ENCODE measurements at regions not wholly inside any gene's neighbourhood (a gene's known extent, or its start where the extent isn't known, plus 50 kb on each side); places are given as distances from the start of the nearest gene placed in this dataset.
A peak's percentile ranks its signal among the peaks of the same experiment; 100 is the strongest.

DNA sequence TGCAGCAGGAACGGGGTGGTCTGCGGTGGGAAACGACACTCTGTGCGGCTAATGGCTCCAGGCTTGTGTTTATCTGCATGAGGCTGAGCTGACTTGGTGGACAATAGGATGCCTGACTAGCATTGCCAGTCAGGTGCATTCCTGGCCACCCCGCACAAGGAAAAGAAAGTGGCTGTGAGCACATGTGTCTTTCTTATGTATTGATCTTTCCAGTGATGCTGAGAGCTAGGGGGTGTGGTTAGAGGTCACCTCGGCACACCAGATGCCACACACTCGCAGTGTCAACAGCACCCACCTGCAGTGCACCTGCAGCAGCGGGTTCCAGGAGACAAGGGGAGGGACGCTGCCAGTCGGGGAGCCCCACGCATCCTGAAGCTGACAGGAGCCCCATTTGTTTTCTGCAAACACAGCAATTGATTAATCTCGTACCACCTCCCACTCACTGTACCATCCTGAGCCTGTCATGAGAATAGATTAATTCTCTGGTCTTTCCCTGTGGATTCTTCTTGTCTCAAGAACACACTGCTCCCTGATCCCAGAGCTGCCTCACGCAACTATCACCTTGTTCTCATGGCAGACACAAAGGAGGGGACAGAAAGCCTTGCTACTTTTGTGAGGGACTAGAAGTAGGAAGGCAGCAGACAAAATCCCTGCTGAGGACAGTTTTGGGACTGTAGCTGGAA is 251.7 kb upstream of the WWC1 start:
- H3K4me3 ChIP-seq, result no peak overlapping the region
- H3K36me3 ChIP-seq, result peaks cover 43% of the 10 kb centered on the region
- H3K27me3 ChIP-seq, result no peaks in the 10 kb centered on the region
- H4K20me1 ChIP-seq, result peaks cover 23% of the 10 kb centered on the region; the same call in 1 of the 2 replicates
- TF ChIP-seq Cebpa-rat (IDR thresholded peaks at IDR 0.05), result no peak
- no peaks in the 10 kb centered on the region for H3K9me3 ChIP-seq
- H3K4me1 ChIP-seq, result no peaks in the 10 kb centered on the region; the same call in 1 of the 2 replicates
- H3K27ac ChIP-seq, result no peak overlapping the region
- H3K9ac ChIP-seq, result no peak overlapping the region
- no peak overlapping the region for H3K4me2 ChIP-seq

DNA sequence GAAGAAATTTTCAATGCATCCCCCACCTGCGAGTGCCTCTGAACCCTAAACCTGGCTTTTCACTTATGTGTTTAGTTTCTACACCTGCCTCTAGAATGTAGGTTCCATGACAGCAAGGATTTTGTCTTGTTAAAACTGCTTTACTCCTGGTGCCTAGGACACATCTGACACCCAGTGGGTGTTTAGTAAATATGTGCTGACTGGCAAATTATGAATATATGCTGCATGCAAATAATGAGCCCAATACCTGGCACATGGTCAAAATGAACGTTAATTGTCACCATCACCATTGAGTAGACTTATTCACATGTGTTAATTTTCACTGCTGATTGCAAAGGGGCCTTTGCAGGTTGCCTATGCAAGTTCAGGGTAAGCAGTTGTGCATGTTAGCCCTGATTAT is 249.9 kb upstream of the WWC1 start:
- no peak overlapping the region for H3K27ac ChIP-seq
- H4K20me1 ChIP-seq, result peaks cover 35% of the 10 kb centered on the region; the same call in 1 of the 2 replicates
- no peak overlapping the region for H3K4me3 ChIP-seq
- no peaks in the 10 kb centered on the region for H3K9me3 ChIP-seq
- peaks cover 43% of the 10 kb centered on the region for H3K36me3 ChIP-seq
- peaks cover 16% of the 10 kb centered on the region for H3K4me1 ChIP-seq
- H3K4me2 ChIP-seq, result no peak overlapping the region
- H3K9ac ChIP-seq, result no peak overlapping the region
- no peaks in the 10 kb centered on the region for H3K27me3 ChIP-seq
- TF ChIP-seq Cebpa-rat (IDR thresholded peaks at IDR 0.05), result no peak

DNA sequence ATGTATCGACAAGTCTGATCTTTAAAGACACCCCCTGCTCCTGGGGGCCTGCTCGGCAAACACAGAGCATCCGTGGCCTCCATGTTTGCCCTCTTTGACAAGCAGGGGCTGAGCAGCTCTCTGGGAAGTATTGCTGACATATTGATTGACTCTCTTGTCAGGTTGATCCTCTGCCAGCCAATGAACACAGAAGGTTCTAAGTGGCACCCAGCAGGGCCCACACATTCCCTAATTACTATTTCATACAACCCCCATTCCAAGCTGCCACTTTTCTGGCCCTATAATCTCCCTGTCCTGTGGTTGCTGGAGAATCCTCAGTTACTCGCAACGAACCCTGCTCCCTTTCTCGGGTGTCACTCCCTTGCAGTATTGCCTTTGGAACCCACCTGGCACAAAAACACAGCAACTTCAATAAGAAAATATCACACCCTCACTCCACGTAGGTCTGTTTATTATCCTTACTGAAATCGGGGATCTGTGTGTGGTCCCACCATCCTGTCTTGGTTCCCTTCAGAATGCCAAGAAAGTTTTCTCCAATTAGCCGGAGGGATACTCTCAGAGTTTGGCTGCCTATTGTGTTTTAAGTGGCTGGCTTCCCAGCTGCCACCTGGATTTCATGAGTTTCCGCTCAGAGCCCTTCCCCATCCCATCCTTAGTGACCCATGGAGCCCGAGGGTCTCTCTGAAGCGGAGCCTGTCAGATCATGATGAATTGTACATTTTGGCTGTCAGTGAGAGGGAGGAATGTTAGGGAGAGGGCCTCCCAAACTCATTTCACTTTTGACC is 249.0 kb upstream of the WWC1 start:
- H3K9me3 ChIP-seq, result no peaks in the 10 kb centered on the region
- TF ChIP-seq Cebpa-rat (IDR thresholded peaks at IDR 0.05), result no peak
- no peak overlapping the region for H3K4me3 ChIP-seq
- peaks cover 43% of the 10 kb centered on the region; the same call in 1 of the 2 replicates for H4K20me1 ChIP-seq
- H3K27me3 ChIP-seq, result no peaks in the 10 kb centered on the region
- no peak overlapping the region for H3K27ac ChIP-seq
- H3K4me1 ChIP-seq, result peaks cover 25% of the 10 kb centered on the region
- peaks cover 43% of the 10 kb centered on the region for H3K36me3 ChIP-seq
- no peak overlapping the region for H3K9ac ChIP-seq
- no peak overlapping the region for H3K4me2 ChIP-seq

DNA sequence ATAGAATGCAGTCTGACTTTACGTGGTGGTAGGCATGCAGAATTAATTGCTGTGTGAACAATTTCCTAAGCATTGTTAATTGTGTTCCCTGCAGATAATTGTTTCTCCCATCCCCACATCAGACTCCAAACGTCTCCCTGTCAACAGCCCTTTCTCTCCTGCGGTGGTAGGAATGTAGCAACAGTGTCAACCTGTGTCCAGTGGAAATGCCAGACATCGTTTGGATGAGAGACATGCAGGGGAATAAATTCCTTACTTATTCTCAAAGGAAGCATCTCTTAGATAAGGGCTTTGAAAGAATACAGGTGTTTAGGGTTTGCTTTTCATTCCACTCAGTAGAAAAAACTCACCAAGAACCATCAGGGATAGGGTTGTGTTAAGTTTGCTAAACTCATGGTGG is 245.3 kb upstream of the WWC1 start:
- no peak overlapping the region for H3K4me3 ChIP-seq
- H3K27ac ChIP-seq, result no peak overlapping the region
- TF ChIP-seq Cebpa-rat (IDR thresholded peaks at IDR 0.05), result no peak
- peaks cover 31% of the 10 kb centered on the region; the same call in 1 of the 2 replicates for H4K20me1 ChIP-seq
- no peaks in the 10 kb centered on the region for H3K27me3 ChIP-seq
- H3K4me1 ChIP-seq, result peaks cover 36% of the 10 kb centered on the region
- no peaks in the 10 kb centered on the region for H3K9me3 ChIP-seq
- H3K9ac ChIP-seq, result no peak overlapping the region
- H3K4me2 ChIP-seq, result peak overlapping the region; percentile 66
- H3K36me3 ChIP-seq, result peaks cover 44% of the 10 kb centered on the region

DNA sequence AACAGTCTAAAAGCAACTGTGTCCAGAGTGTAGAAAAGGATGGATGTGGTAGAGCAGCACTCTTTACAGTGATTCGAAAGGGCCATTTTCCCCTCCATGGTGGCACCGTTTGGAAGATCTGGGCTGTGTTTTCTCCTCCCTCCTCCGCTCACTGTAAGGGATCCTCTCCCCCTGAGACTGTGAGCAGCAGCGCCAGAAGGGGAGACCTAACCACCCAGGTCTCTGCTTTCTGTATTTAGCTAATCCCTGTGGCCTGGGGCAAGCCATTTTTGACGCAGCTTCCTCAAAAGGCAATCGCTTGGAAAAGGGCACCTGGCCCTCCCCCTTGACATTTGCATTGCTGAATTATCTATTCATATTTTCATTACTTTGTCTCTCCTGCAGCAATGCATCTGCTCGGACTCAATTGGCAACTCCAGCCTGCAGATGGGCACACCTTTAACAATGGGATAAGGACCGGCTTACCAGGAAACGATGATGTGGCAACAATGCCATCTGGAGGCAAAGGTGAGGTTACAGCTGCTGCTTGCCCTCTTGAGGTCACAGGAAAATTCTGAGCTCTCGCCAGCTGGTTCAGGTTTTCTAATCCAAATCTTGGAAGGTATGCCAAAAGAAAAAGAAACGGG is 244.3 kb upstream of the WWC1 start:
- Histone ChIP-seq H3K4me2 (peak overlapping the region; percentile 66), H3K27ac (no peak overlapping the region; the same call in 1 of the 2 replicates), H3K4me1 (peaks cover 36% of the 10 kb centered on the region), H3K27me3 (no peaks in the 10 kb centered on the region), H3K4me3 (no peak overlapping the region), H3K9ac (no peak overlapping the region; the same call in 1 of the 2 replicates), H3K9me3 (no peaks in the 10 kb centered on the region), H4K20me1 (peaks cover 31% of the 10 kb centered on the region; the same call in 1 of the 2 replicates), H3K36me3 (peaks cover 43% of the 10 kb centered on the region)
- TF ChIP-seq Cebpa-rat (IDR thresholded peaks at IDR 0.05), result peak; percentile 35; the same call in 1 of the 2 replicates

DNA sequence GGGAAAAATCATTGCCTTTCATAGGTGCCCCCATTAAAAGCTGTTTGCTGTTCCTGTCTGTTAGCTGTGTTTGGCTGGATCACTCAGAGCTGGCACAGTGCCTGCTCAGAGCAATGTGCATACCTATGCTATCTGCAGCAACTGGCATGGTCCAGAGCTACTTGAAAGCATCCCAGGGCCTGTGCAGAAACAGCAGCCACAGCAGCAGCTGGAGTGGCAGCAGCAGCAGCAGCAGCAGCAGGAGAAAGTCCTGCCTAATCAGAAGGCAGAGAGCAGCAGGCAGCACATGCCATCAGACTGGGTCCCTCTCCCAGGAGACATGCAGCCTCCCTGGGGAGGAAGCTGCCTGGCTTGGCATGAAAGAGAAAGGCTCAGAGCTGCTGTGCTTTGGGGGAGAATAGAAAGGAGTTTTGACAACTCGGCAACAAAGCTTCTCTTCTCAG is 243.8 kb upstream of the WWC1 start:
- no peak overlapping the region; the same call in 1 of the 2 replicates for H3K9ac ChIP-seq
- H4K20me1 ChIP-seq, result peaks cover 31% of the 10 kb centered on the region; the same call in 1 of the 2 replicates
- H3K36me3 ChIP-seq, result peaks cover 38% of the 10 kb centered on the region
- peak overlapping the region; percentile 66 for H3K4me2 ChIP-seq
- no peaks in the 10 kb centered on the region for H3K9me3 ChIP-seq
- no peaks in the 10 kb centered on the region for H3K27me3 ChIP-seq
- TF ChIP-seq Cebpa-rat (IDR thresholded peaks at IDR 0.05), result no peak
- H3K4me1 ChIP-seq, result peaks cover 36% of the 10 kb centered on the region
- H3K27ac ChIP-seq, result no peak overlapping the region
- H3K4me3 ChIP-seq, result no peak overlapping the region

DNA sequence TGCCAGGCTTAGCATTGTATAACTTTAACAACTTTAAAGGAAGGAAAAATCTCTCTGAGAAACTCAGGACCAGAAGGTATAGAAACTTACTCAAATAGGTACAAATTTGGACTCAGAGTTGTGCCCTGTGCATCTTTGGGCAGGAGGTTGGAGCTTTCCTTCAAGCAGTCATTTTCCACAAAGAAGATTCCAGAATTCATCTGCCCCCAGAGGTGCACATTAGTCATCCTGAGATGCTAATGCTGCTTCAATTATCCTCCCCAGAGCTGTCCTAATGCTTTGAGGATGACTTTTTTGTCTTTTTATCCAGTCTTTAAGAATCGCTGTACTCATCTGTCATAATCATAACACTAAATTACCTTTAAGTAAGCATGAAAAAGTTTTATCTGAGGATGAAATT is 243.0 kb upstream of the WWC1 start:
- H3K9me3 ChIP-seq, result no peaks in the 10 kb centered on the region
- H4K20me1 ChIP-seq, result peaks cover 31% of the 10 kb centered on the region; the same call in 1 of the 2 replicates
- H3K27ac ChIP-seq, result no peak overlapping the region
- peaks cover 44% of the 10 kb centered on the region for H3K36me3 ChIP-seq
- H3K4me2 ChIP-seq, result peak overlapping the region; percentile 66
- no peaks in the 10 kb centered on the region for H3K27me3 ChIP-seq
- H3K9ac ChIP-seq, result no peak overlapping the region
- TF ChIP-seq Cebpa-rat (IDR thresholded peaks at IDR 0.05), result no peak
- peaks cover 36% of the 10 kb centered on the region for H3K4me1 ChIP-seq
- no peak overlapping the region for H3K4me3 ChIP-seq

DNA sequence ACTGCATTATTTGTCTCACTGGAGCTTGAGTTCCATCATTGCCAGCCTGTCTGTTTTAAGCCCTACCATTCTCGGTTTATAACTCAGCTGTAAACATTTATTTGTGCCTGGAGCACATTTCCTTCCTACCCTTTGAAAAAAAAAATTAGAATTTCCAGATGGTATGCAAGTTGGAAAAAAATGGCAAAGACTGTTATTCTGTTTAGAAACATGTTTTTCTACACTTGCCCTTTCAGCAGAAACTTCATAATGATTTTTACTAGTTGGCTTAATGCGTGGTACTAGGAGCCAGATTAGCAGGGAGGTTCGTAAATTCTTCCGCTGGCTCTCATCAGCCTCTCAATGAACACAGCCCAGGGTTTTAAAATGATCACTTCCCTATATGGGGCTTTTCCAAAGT is 238.8 kb upstream of the WWC1 start:
- peaks cover 27% of the 10 kb centered on the region for H3K9me3 ChIP-seq
- no peak overlapping the region for H3K4me2 ChIP-seq
- H3K4me1 ChIP-seq, result peaks cover 9% of the 10 kb centered on the region
- H3K9ac ChIP-seq, result no peak overlapping the region
- no peak overlapping the region for H3K4me3 ChIP-seq
- H3K36me3 ChIP-seq, result peaks cover 86% of the 10 kb centered on the region
- peaks cover 8% of the 10 kb centered on the region; the same call in 1 of the 2 replicates for H4K20me1 ChIP-seq
- H3K27me3 ChIP-seq, result no peaks in the 10 kb centered on the region
- no peak for TF ChIP-seq Cebpa-rat (IDR thresholded peaks at IDR 0.05)
- H3K27ac ChIP-seq, result no peak overlapping the region

DNA sequence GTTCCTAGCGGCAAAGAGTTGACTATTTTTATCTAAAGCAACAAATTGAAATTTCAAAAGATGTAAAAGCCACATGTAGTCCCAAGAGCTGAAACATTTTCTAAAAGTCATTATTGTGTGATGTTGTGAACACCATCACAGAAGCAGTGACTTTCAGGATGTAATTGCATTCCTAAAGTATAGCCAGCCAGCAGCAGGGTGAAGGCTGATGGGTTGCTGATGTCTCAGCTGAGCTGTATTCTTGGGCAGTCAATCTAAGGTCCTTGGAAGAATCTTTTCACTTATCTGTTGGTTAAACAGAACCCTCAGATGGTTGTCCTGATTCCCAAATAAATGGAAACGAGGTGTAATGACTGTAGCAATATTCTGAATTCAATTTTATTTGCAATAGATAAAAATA is 237.4 kb upstream of the WWC1 start:
- no peak overlapping the region for H3K9ac ChIP-seq
- peaks cover 4% of the 10 kb centered on the region; the same call in 1 of the 2 replicates for H3K4me1 ChIP-seq
- TF ChIP-seq Cebpa-rat (IDR thresholded peaks at IDR 0.05), result no peak

More for the DNA sequence above, 237.4 kb upstream of the WWC1 start:
- Histone ChIP-seq H4K20me1 (no peaks in the 10 kb centered on the region), H3K9me3 (peaks cover 35% of the 10 kb centered on the region), H3K27me3 (no peaks in the 10 kb centered on the region), H3K4me2 (no peak overlapping the region), H3K36me3 (peaks cover 89% of the 10 kb centered on the region), H3K4me3 (no peak overlapping the region), H3K27ac (no peak overlapping the region)
